Chondrocyte (in vitro differentiated cells): ENCODE measurements at regions not wholly inside any gene's neighbourhood (a gene's known extent, or its start where the extent isn't known, plus 50 kb on each side); places are given as distances from the start of the nearest gene placed in this dataset.

ENCODE experiments used
- DNase-seq: peaks from one replicate; pipeline ENCODE4 v3.0.0; 2021; ENCODE audit warnings: mixed read lengths, low spot score
- H3K27ac Mint-ChIP-seq: one replicate; pipeline ENCODE4 v1.8.0; 2021; ENCODE audit warnings: mild to moderate bottlenecking, moderate library complexity, mixed read lengths; ENCODE audit not compliant: unreplicated experiment
- H3K27me3 Mint-ChIP-seq: 2 replicates; pipeline ENCODE4 v1.8.0; 2021; ENCODE audit warnings: low read depth, mixed read lengths
- H3K36me3 Mint-ChIP-seq: 2 replicates; pipeline ENCODE4 v1.8.0; 2021; ENCODE audit warnings: low read depth, mixed read lengths
- H3K4me1 Mint-ChIP-seq: 2 replicates; pipeline ENCODE4 v1.8.0; 2021; ENCODE audit warnings: low read depth, mild to moderate bottlenecking, mixed read lengths
- H3K4me3 Mint-ChIP-seq: one replicate; pipeline ENCODE4 v1.8.0; 2021; ENCODE audit warnings: mild to moderate bottlenecking, moderate library complexity, mixed read lengths; ENCODE audit not compliant: unreplicated experiment
- H3K9me3 Mint-ChIP-seq: 2 replicates; pipeline ENCODE4 v1.8.0; 2021; ENCODE audit warnings: low read depth, mixed read lengths
- TF ChIP-seq, protein P1 (sequence below): fragments of 200-600 bp; sonication (generic); IDR thresholded peaks from 2 replicates; pipeline ENCODE4 v1.5.0; 2021; ENCODE audit warnings: antibody characterized with exemption, mild to moderate bottlenecking, moderate library complexity

DNA sequence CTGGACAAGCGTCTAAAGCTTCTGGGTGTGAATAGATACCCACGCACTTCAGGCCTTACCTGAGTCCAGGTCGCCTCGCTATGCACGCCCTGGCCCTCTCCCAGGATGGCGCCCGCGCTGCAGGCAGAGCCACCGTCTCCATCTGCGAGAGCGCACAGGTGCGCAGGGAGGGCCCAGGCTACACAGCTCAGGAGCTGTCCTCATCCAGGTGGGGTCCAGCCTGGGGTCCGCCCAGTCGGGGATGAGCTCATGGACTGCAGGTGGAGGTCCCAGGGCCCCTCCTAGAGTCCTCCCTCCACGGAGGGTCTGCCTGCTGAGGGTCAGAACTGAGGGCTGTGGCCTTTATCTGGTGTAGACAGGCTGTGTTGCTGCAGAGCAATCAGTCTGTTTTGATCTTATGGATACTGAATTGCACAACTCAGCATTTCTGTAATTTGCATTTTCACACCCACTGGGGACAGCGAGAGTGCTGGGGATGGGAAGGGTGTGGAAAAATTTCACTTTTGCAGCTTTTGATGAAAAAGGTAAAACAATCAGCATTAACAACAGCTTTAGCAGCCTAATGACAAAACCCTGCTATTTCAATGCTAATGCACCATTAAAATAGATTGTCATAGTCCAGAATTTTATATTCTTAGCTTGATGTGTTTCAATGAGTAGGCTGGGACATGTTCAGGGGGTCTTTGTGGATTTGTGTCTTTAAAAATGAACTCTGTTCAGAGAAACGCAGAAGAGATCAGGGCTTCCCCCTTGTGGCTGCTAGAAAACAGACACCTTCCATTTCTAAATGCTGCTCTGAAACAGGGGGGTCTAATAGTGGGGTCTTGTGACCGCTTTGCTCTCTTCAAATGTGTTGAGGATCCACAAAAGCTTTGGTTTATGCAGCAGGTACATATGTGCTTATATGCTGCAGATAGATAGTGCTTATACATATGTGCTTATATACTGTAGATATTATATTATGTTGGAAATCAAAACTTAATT lies 77.8 kb upstream of the PHACTR3 start:
- TF ChIP-seq, protein P1, sequence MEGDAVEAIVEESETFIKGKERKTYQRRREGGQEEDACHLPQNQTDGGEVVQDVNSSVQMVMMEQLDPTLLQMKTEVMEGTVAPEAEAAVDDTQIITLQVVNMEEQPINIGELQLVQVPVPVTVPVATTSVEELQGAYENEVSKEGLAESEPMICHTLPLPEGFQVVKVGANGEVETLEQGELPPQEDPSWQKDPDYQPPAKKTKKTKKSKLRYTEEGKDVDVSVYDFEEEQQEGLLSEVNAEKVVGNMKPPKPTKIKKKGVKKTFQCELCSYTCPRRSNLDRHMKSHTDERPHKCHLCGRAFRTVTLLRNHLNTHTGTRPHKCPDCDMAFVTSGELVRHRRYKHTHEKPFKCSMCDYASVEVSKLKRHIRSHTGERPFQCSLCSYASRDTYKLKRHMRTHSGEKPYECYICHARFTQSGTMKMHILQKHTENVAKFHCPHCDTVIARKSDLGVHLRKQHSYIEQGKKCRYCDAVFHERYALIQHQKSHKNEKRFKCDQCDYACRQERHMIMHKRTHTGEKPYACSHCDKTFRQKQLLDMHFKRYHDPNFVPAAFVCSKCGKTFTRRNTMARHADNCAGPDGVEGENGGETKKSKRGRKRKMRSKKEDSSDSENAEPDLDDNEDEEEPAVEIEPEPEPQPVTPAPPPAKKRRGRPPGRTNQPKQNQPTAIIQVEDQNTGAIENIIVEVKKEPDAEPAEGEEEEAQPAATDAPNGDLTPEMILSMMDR = peak; percentile 67
- Mint-ChIP-seq H3K36me3 (no peaks in the 10 kb centered on the region), H3K4me1 (peaks cover 3% of the 10 kb centered on the region), H3K27me3 (peaks cover 68% of the 10 kb centered on the region), H3K4me3 (no peak overlapping the region), H3K27ac (no peak overlapping the region), H3K9me3 (no peaks in the 10 kb centered on the region)
- DNase-seq = no peak

DNA sequence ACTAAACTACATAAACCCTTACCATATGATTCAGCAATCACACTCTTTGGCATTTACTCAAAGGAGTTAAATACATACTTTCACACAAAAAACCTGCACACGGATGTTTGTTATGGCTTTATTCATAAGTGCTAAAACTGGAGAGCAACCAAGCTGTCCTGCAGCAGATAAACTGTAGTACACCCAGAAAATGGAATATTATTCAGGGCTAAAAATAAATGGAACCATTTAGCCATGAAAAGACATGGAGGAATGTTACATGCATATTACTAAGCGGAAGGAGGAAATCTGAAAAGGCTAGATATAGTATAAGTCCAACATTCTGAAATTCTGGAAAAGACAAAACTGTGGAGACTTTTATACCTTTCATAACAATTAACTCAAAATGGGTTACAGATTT lies 73.6 kb upstream of the PHACTR3 start:
- Mint-ChIP-seq H3K27ac (no peak overlapping the region), H3K36me3 (no peaks in the 10 kb centered on the region), H3K27me3 (peaks cover 39% of the 10 kb centered on the region), H3K4me3 (no peak overlapping the region), H3K9me3 (peaks cover 3% of the 10 kb centered on the region), H3K4me1 (no peaks in the 10 kb centered on the region)
- TF ChIP-seq, protein P1 = no peak
- DNase-seq = no peak

DNA sequence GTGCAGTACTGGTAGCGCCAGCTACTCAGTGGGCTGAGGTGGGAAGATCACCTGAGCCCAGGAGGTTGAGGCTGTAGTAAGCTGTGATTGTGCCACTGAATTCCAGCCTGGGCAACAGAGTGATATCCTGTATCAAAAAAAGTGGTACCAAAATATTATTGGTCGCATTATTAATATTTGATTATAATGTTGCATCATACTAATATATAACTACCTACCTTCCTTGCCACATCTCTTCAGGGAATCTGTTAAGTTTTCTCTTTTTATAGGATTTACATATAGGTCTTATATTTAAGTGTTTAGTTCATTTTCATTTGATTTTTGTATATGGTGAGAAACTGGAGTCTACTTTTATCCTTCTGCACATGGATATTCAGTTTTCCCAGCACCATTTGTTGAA lies 66.3 kb upstream of the PHACTR3 start:
- Mint-ChIP-seq H3K36me3 (peaks cover 3% of the 10 kb centered on the region), H3K27ac (no peak overlapping the region), H3K4me3 (no peak overlapping the region), H3K4me1 (no peaks in the 10 kb centered on the region), H3K9me3 (peaks cover 20% of the 10 kb centered on the region), H3K27me3 (peaks cover 23% of the 10 kb centered on the region)
- TF ChIP-seq, protein P1 = no peak
- no peak for DNase-seq

DNA sequence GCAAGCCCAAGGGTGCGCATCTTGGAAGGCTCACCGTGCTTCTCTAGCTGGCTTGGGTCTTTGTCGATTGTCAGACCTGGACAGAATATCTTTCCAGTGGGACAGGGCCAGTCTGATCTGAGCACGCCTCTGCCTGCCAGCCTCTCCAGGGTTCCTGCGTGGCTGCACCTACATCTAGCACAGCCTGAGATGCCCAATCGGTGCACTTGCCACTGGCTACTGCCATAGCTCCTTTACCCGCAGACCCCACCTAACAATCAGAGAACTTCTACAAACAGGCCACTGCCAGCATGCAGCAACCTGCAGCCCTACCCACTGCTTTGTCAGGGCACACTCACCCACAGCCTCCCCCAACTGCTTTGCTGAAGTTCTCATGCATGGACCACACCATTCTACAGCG lies 56.7 kb upstream of the PHACTR3 start:
- TF ChIP-seq, protein P1 = no peak
- H3K4me3 Mint-ChIP-seq = no peak overlapping the region
- H3K27me3 Mint-ChIP-seq = peaks cover 16% of the 10 kb centered on the region
- no peaks in the 10 kb centered on the region for H3K4me1 Mint-ChIP-seq
- no peak overlapping the region for H3K27ac Mint-ChIP-seq
- no peaks in the 10 kb centered on the region for H3K9me3 Mint-ChIP-seq
- DNase-seq = no peak
- no peaks in the 10 kb centered on the region for H3K36me3 Mint-ChIP-seq
